ENCODE measurements at regions not wholly inside any gene's neighbourhood (a gene's known extent, or its start where the extent isn't known, plus 50 kb on each side); places are given as distances from the start of the nearest gene placed in this dataset.
"Not testable (repeated sequence)": the region's sequence is repeated elsewhere in the genome, so short reads cannot be mapped to it uniquely, and the experiment has no call there.

DNA sequence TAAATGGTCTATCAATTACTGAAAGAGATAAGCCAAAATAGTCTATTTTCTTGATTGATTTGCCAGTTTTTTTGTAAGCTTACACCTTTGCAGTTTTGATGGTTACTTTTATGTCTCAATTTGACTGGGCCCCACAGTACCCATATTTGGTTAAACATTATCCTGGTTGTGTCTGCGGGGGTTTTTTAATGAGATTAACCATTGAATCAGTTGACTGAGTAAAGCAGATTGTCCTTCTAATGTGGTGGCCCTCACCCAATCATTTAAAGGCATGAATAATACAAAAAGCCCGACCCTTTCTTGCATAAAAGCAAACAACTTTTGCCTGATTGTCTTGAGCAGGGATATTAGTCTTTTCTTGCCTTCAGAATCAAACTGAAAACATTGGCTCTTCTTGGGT lies 650.0 kb upstream of the RGS18 start:
- DNase-seq (ENCODE audit: low read depth) (no peak), FAIRE-seq (no peak)
- TF ChIP-seq, protein P1, sequence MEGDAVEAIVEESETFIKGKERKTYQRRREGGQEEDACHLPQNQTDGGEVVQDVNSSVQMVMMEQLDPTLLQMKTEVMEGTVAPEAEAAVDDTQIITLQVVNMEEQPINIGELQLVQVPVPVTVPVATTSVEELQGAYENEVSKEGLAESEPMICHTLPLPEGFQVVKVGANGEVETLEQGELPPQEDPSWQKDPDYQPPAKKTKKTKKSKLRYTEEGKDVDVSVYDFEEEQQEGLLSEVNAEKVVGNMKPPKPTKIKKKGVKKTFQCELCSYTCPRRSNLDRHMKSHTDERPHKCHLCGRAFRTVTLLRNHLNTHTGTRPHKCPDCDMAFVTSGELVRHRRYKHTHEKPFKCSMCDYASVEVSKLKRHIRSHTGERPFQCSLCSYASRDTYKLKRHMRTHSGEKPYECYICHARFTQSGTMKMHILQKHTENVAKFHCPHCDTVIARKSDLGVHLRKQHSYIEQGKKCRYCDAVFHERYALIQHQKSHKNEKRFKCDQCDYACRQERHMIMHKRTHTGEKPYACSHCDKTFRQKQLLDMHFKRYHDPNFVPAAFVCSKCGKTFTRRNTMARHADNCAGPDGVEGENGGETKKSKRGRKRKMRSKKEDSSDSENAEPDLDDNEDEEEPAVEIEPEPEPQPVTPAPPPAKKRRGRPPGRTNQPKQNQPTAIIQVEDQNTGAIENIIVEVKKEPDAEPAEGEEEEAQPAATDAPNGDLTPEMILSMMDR (IDR thresholded peaks at IDR 0.05; ENCODE audit: insufficient read depth, low read depth, low read length), result no peak
- no peak for TF ChIP-seq EZH2 (IDR thresholded peaks at IDR 0.05; ENCODE audit: insufficient read depth, low read length)
- Mint-ChIP-seq H3K27ac (ENCODE audit: unreplicated experiment) (no peak overlapping the region), H3K27me3 (ENCODE audit: low read depth, unreplicated experiment) (no peaks in the 10 kb centered on the region), H3K36me3 (ENCODE audit: low read depth, unreplicated experiment) (no peaks in the 10 kb centered on the region), H3K9me3 (ENCODE audit: unreplicated experiment) (peaks cover 3% of the 10 kb centered on the region), H3K4me3 (ENCODE audit: unreplicated experiment) (no peak overlapping the region), H3K4me1 (ENCODE audit: low read depth, unreplicated experiment) (no peaks in the 10 kb centered on the region)
- Histone ChIP-seq H3K4me1 (ENCODE audit: insufficient read depth, low read length) (no peaks in the 10 kb centered on the region), H3K36me3 (ENCODE audit: insufficient read depth, low read length) (no peaks in the 10 kb centered on the region), H3K9me3 (ENCODE audit: insufficient read depth, low read depth, low read length) (no peaks in the 10 kb centered on the region), H3K79me2 (ENCODE audit: insufficient read depth, low read length) (no peaks in the 10 kb centered on the region), H2AFZ (ENCODE audit: low read depth, low read length) (no peak overlapping the region), H4K20me1 (ENCODE audit: insufficient read depth, low read length) (no peaks in the 10 kb centered on the region), H3K4me3 (ENCODE audit: insufficient read depth, low read depth, low read length) (no peak overlapping the region), H3K27ac (ENCODE audit: low read depth, low read length) (no peak overlapping the region), H3K27me3 (ENCODE audit: insufficient read depth, low read length) (no peaks in the 10 kb centered on the region), H3K4me2 (ENCODE audit: low read length) (no peak overlapping the region), H3K9ac (ENCODE audit: low read length) (no peak overlapping the region)

DNA sequence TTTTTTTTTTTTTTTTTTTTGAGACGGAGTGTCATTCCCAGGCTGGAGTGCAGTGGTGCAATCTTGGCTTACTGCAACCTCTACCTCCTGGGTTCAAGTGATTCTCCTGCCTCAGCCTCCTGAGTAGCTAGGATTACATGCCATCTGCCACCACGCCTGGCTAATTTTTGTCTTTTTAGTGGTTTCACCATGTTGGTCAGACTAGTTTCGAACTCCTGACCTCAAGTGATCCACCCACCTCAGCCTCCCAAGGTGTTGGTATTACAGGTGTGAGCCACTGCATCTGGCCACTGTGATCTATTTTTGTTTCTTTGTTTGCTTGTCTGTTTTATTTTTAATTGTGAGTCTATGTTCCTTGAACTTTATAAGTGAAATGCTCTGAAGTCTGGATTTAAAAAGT lies 646.8 kb upstream of the RGS18 start:
- H3K4me3 Mint-ChIP-seq (ENCODE audit: unreplicated experiment); H3K27me3 ChIP-seq (ENCODE audit: insufficient read depth, low read length); H3K4me1 Mint-ChIP-seq (ENCODE audit: low read depth, unreplicated experiment); FAIRE-seq; H4K20me1 ChIP-seq (ENCODE audit: insufficient read depth, low read length); H3K27me3 Mint-ChIP-seq (ENCODE audit: low read depth, unreplicated experiment); H3K4me3 ChIP-seq (ENCODE audit: insufficient read depth, low read depth, low read length); H3K36me3 Mint-ChIP-seq (ENCODE audit: low read depth, unreplicated experiment); H3K9ac ChIP-seq (ENCODE audit: low read length); H3K27ac ChIP-seq (ENCODE audit: low read depth, low read length); H3K27ac Mint-ChIP-seq (ENCODE audit: unreplicated experiment); H3K4me2 ChIP-seq (ENCODE audit: low read length); H3K79me2 ChIP-seq (ENCODE audit: insufficient read depth, low read length); H3K9me3 ChIP-seq (ENCODE audit: insufficient read depth, low read depth, low read length); H3K4me1 ChIP-seq (ENCODE audit: insufficient read depth, low read length); H3K9me3 Mint-ChIP-seq (ENCODE audit: unreplicated experiment); H3K36me3 ChIP-seq (ENCODE audit: insufficient read depth, low read length); DNase-seq (ENCODE audit: low read depth); H2AFZ ChIP-seq (ENCODE audit: low read depth, low read length): not testable (repeated sequence)

DNA sequence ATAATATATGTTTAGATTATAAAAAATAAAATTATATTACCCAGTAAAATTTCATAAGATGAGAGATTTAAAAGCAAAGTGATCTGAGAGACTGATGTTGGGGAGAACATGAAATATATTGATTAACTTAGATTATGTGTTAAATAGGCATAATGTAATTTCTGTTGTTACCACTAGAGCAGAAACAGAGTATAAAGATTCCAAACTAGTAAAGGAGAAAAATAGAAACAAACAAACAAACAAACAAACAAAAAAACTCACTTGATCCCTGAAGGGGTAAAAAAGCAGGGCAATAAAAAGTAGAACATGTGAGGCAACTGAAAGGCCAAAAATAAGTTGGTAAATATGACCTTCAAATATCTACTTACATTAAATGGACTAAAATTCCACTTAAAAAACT lies 640.4 kb upstream of the RGS18 start:
- DNase-seq (ENCODE audit: low read depth) (no peak), FAIRE-seq (no peak)
- H2AFZ ChIP-seq (ENCODE audit: low read depth, low read length), result no peak overlapping the region
- no peak overlapping the region for H3K4me3 ChIP-seq (ENCODE audit: insufficient read depth, low read depth, low read length)
- Mint-ChIP-seq H3K9me3 (ENCODE audit: unreplicated experiment) (peaks cover 6% of the 10 kb centered on the region), H3K36me3 (ENCODE audit: low read depth, unreplicated experiment) (no peaks in the 10 kb centered on the region), H3K4me3 (ENCODE audit: unreplicated experiment) (no peak overlapping the region), H3K27me3 (ENCODE audit: low read depth, unreplicated experiment) (no peaks in the 10 kb centered on the region), H3K27ac (ENCODE audit: unreplicated experiment) (no peak overlapping the region), H3K4me1 (ENCODE audit: low read depth, unreplicated experiment) (no peaks in the 10 kb centered on the region)
- no peak overlapping the region for H3K4me2 ChIP-seq (ENCODE audit: low read length)
- no peaks in the 10 kb centered on the region for H3K79me2 ChIP-seq (ENCODE audit: insufficient read depth, low read length)
- no peaks in the 10 kb centered on the region for H3K27me3 ChIP-seq (ENCODE audit: insufficient read depth, low read length)
- no peak for TF ChIP-seq EZH2 (IDR thresholded peaks at IDR 0.05; ENCODE audit: insufficient read depth, low read length)
- TF ChIP-seq, protein P1 (IDR thresholded peaks at IDR 0.05; ENCODE audit: insufficient read depth, low read depth, low read length), result no peak
- H3K9me3 ChIP-seq (ENCODE audit: insufficient read depth, low read depth, low read length), result no peaks in the 10 kb centered on the region
- H3K27ac ChIP-seq (ENCODE audit: low read depth, low read length), result no peak overlapping the region
- no peaks in the 10 kb centered on the region for H4K20me1 ChIP-seq (ENCODE audit: insufficient read depth, low read length)
- no peak overlapping the region for H3K9ac ChIP-seq (ENCODE audit: low read length)
- H3K4me1 ChIP-seq (ENCODE audit: insufficient read depth, low read length), result no peaks in the 10 kb centered on the region
- H3K36me3 ChIP-seq (ENCODE audit: insufficient read depth, low read length), result no peaks in the 10 kb centered on the region
